Smooth muscle cell (in vitro differentiated cells): ENCODE measurements at regions not wholly inside any gene's neighbourhood (a gene's known extent, or its start where the extent isn't known, plus 50 kb on each side); places are given as distances from the start of the nearest gene placed in this dataset.

Experiments used
- DNase-seq: peaks from one replicate; lab custom pipeline; 2025; ENCODE audit not compliant: unreplicated experiment; lab: John Stamatoyannopoulos, UW
- H2AFZ ChIP-seq: fragments of 200-600 bp; sonication (generic); 2 replicates; pipeline ENCODE4 v1.6.0; 2016; ENCODE audit warnings: antibody characterized with exemption, low read depth, mild to moderate bottlenecking
- H3F3A ChIP-seq: fragments of 200-600 bp; sonication (generic); 2 replicates; pipeline ENCODE4 v1.6.0; 2017; ENCODE audit warnings: antibody characterized with exemption, low read depth
- H3K27ac ChIP-seq: fragments of 200-600 bp; sonication (generic); 2 replicates; pipeline ENCODE4 v1.5.1; 2016; ENCODE audit warnings: low read depth, mild to moderate bottlenecking
- H3K27me3 ChIP-seq: fragments of 200-600 bp; sonication (generic); 2 replicates; pipeline ENCODE4 v1.6.1; 2016; ENCODE audit warnings: low read depth, mild to moderate bottlenecking
- H3K36me3 ChIP-seq: fragments of 200-600 bp; sonication (generic); 2 replicates; pipeline ENCODE4 v1.5.1; 2016; ENCODE audit warnings: low read depth
- H3K4me1 ChIP-seq: fragments of 200-600 bp; sonication (generic); 2 replicates; pipeline ENCODE4 v1.5.1; 2016; ENCODE audit warnings: low read depth
- H3K4me2 ChIP-seq: fragments of 200-600 bp; sonication (generic); 2 replicates; pipeline ENCODE4 v1.6.0; 2016; ENCODE audit warnings: mild to moderate bottlenecking
- H3K4me3 ChIP-seq: fragments of 200-600 bp; sonication (generic); 2 replicates; pipeline ENCODE4 v1.5.1; 2016; ENCODE audit warnings: mild to moderate bottlenecking
- H3K79me2 ChIP-seq: fragments of 200-600 bp; sonication (generic); 2 replicates; pipeline ENCODE4 v1.6.0; 2016; ENCODE audit warnings: low read depth, mild to moderate bottlenecking
- H3K9ac ChIP-seq: fragments of 200-600 bp; sonication (generic); 2 replicates; pipeline ENCODE4 v1.6.0; 2016; ENCODE audit warnings: low read depth
- H3K9me3 ChIP-seq: fragments of 200-600 bp; sonication (generic); replicated peaks from 2 replicates; pipeline ENCODE4 v1.5.1; 2016; ENCODE audit warnings: low read depth
- H4K20me1 ChIP-seq: fragments of 200-600 bp; sonication (generic); 2 replicates; pipeline ENCODE4 v1.6.0; 2016; ENCODE audit warnings: low read depth
- WGBS: methylation state at CpG from one replicate; pipeline ENCODE4 v1.1.7; 2016; ENCODE audit warnings: low lambda C conversion rate; 5-methylcytosine and 5-hydroxymethylcytosine counted together
- TF ChIP-seq, protein P1 (sequence below): fragments of 200-600 bp; sonication (generic); IDR thresholded peaks from 2 replicates; pipeline ENCODE4 v1.5.1; 2017; ENCODE audit warnings: borderline replicate concordance, mild to moderate bottlenecking, antibody characterized with exemption; ENCODE audit not compliant: insufficient read depth, poor library complexity, severe bottlenecking

DNA sequence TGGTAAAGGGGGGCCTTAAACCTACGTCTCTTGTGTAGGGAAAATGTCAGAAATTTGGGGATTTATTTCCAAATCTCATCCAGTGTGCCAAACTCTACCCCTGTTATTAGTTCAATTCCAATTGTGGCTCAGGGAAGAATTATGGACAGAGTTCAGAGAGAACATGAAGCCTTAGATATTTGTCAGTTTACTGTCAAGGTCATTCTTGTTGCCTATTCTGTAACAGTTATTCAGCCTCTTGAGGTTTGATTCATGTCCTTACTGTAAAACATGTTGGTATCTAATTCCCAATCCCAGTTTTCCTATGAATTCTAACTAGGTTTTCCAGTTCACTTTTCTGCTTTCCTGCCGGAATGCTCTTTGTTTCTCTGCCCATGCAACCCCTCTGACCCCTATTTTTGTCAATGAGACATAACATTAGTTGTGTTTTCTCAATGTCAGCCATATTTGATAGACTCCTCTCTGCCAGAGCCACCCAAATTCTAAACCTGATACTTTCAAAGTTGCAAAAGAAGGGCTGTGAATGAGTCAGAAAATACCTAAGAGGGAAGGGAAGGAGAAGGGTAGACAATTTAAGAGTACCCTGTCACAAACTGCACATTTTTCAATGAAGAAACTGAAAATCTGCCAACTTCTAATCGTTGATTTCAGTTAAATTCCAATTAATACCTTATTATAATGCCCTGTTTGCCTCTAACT, 52.4 kb downstream of the ATOSA start:
- no peak for DNase-seq
- Histone ChIP-seq H3K4me2 (no peak overlapping the region), H3K27ac (no peak overlapping the region), H4K20me1 (peaks cover 70% of the 10 kb centered on the region), H3K4me1 (no peaks in the 10 kb centered on the region), H3K27me3 (no peaks in the 10 kb centered on the region), H3F3A (no peaks in the 10 kb centered on the region), H3K36me3 (no peaks in the 10 kb centered on the region), H3K9me3 (no peaks in the 10 kb centered on the region), H3K4me3 (no peak overlapping the region), H3K9ac (no peak overlapping the region), H3K79me2 (no peaks in the 10 kb centered on the region), H2AFZ (no peak overlapping the region)
- WGBS = 93% methylated on average over 3 of the region's 3 CpGs
- TF ChIP-seq, protein P1, sequence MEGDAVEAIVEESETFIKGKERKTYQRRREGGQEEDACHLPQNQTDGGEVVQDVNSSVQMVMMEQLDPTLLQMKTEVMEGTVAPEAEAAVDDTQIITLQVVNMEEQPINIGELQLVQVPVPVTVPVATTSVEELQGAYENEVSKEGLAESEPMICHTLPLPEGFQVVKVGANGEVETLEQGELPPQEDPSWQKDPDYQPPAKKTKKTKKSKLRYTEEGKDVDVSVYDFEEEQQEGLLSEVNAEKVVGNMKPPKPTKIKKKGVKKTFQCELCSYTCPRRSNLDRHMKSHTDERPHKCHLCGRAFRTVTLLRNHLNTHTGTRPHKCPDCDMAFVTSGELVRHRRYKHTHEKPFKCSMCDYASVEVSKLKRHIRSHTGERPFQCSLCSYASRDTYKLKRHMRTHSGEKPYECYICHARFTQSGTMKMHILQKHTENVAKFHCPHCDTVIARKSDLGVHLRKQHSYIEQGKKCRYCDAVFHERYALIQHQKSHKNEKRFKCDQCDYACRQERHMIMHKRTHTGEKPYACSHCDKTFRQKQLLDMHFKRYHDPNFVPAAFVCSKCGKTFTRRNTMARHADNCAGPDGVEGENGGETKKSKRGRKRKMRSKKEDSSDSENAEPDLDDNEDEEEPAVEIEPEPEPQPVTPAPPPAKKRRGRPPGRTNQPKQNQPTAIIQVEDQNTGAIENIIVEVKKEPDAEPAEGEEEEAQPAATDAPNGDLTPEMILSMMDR = no peak

DNA sequence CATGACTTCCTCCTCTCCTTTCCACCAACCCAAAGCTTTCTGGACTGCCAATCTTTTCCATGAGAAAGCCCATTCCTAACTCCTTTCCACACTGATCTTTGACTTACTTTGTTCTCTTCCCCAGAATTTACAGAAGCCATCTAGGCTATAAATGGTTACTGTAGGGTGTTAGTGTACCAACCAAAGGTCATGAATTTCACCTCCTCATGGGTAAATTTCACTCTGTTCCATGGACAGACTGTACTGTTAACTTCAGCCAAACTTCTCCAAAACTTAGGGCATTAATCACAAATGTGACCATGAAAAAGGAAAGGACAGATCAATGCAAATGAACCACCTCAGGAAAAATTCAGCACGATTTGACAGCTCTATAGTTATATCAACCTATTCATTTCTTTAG, 54.9 kb downstream of the ATOSA start:
- no peak overlapping the region for H3K9ac ChIP-seq
- no peaks in the 10 kb centered on the region for H3K4me1 ChIP-seq
- H3K4me3 ChIP-seq = no peak overlapping the region
- no peaks in the 10 kb centered on the region for H3F3A ChIP-seq
- H3K36me3 ChIP-seq = no peaks in the 10 kb centered on the region
- H3K27me3 ChIP-seq = no peaks in the 10 kb centered on the region
- H3K9me3 ChIP-seq = no peaks in the 10 kb centered on the region
- H3K27ac ChIP-seq = no peak overlapping the region
- peaks cover 70% of the 10 kb centered on the region for H4K20me1 ChIP-seq
- TF ChIP-seq, protein P1 = no peak
- no peak overlapping the region for H3K4me2 ChIP-seq
- no peak for DNase-seq
- 92% methylated on average over 1 of the region's 1 CpG for WGBS
- no peak overlapping the region for H2AFZ ChIP-seq
- no peaks in the 10 kb centered on the region for H3K79me2 ChIP-seq

DNA sequence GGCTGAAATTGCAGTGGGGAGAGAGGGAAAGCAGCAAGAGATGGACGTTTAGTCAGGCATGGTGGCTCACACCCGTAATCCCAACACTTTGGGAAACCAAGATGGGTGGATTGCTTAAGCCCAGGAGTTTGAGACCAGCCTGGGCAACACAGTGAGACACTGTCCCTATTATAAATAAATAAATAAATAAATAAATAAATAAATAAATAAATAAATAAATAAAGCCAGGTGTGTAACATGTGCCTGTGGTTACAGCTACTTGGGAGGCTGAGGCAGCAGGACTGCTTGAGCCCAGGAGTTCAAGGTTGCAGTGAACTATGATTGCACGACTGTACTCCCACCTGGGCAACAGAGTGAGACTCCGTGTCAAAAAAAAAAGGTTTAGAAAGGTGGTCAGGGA, 54.0 kb upstream of the ARPP19 start:
- no peak overlapping the region for H3K27ac ChIP-seq
- no peaks in the 10 kb centered on the region for H3K79me2 ChIP-seq
- no peak for DNase-seq
- no peaks in the 10 kb centered on the region for H3K4me1 ChIP-seq
- H3F3A ChIP-seq = no peaks in the 10 kb centered on the region
- no peak overlapping the region for H3K4me2 ChIP-seq
- H3K27me3 ChIP-seq = no peaks in the 10 kb centered on the region
- whole genome bisulfite sequencing = 95% methylated on average over 4 of the region's 4 CpGs
- H3K36me3 ChIP-seq = no peaks in the 10 kb centered on the region
- H3K4me3 ChIP-seq = no peak overlapping the region
- H3K9me3 ChIP-seq = no peaks in the 10 kb centered on the region
- H3K9ac ChIP-seq = no peak overlapping the region
- no peak overlapping the region for H2AFZ ChIP-seq
- TF ChIP-seq, protein P1 = no peak
- H4K20me1 ChIP-seq = peaks cover 69% of the 10 kb centered on the region

DNA sequence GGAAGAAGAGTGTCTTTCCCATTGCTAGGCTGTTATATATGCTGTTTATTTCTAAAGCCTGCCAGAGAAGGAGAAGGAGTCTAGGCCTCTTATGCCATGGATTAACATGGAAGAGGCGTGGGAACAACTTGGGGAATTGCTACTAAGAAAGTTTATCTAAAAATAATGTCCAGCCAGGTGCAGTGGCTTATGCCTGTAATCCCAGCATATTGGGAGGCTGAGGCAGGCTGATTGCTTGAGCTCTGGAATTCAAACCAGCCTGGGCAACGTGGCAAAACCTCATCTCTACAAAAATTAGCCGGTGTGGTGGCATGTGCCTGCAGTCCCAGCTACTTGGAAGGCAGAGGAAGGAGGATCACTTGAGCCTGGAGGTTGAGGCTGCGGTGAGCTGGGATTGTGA, 51.7 kb upstream of the ARPP19 start:
- Histone ChIP-seq H3K9ac (no peak overlapping the region), H2AFZ (no peak overlapping the region), H3K4me1 (no peaks in the 10 kb centered on the region), H3K36me3 (no peaks in the 10 kb centered on the region), H3K4me2 (no peak overlapping the region), H3K27me3 (no peaks in the 10 kb centered on the region), H3K4me3 (no peak overlapping the region), H3K27ac (no peak overlapping the region), H4K20me1 (peaks cover 62% of the 10 kb centered on the region), H3K79me2 (no peaks in the 10 kb centered on the region), H3F3A (no peaks in the 10 kb centered on the region), H3K9me3 (no peaks in the 10 kb centered on the region)
- DNase-seq = no peak
- WGBS = 79% methylated on average over 4 of the region's 4 CpGs
- TF ChIP-seq, protein P1 = no peak
